ENCODE measurements at regions not wholly inside any gene's neighbourhood (a gene's known extent, or its start where the extent isn't known, plus 50 kb on each side); places are given as distances from the start of the nearest gene placed in this dataset.

GRCh38 chr6:134725590-134725989 lies 224.3 kb downstream of the ALDH8A1 start:
- no peaks in the 10 kb centered on the region for H3K79me2 ChIP-seq
- no peak overlapping the region for H3K9ac ChIP-seq
- no peak overlapping the region for H3K4me2 ChIP-seq (ENCODE audit: low read length)
- H2AFZ ChIP-seq: peak overlapping the region; percentile 2
- H3K27me3 ChIP-seq (ENCODE audit: control insufficient read depth, insufficient read depth, low read length): no peaks in the 10 kb centered on the region
- peak overlapping the region; percentile 5 for H3K27ac ChIP-seq
- peaks cover 33% of the 10 kb centered on the region for H3K4me1 ChIP-seq
- no peak overlapping the region for H3K4me3 ChIP-seq (ENCODE audit: low read depth, low read length)
- TF ChIP-seq CTCF (IDR thresholded peaks at IDR 0.05): no peak
- no peaks in the 10 kb centered on the region for H3K9me3 ChIP-seq (ENCODE audit: control insufficient read depth, low read length)
- H3K36me3 ChIP-seq (ENCODE audit: control insufficient read depth, insufficient read depth, low read length): no peaks in the 10 kb centered on the region

- no peaks in the 10 kb centered on the region for H3K36me3 ChIP-seq (ENCODE audit: control insufficient read depth, insufficient read depth, low read length)
- no peak overlapping the region for H3K4me3 ChIP-seq (ENCODE audit: low read depth, low read length)
- H3K27me3 ChIP-seq (ENCODE audit: control insufficient read depth, insufficient read depth, low read length): no peaks in the 10 kb centered on the region
- H3K4me2 ChIP-seq (ENCODE audit: low read length): peak overlapping the region; percentile 29
- H3K9ac ChIP-seq: no peak overlapping the region
- no peak for TF ChIP-seq CTCF (IDR thresholded peaks at IDR 0.05)
- peak overlapping the region; percentile 84 for H3K27ac ChIP-seq
- peak overlapping the region; percentile 2 for H2AFZ ChIP-seq
- peaks cover 41% of the 10 kb centered on the region for H3K4me1 ChIP-seq
- no peaks in the 10 kb centered on the region for H3K9me3 ChIP-seq (ENCODE audit: control insufficient read depth, low read length)
- H3K79me2 ChIP-seq: no peaks in the 10 kb centered on the region
Measured at GRCh38 chr6:134724771-134725340, 225.0 kb downstream of the ALDH8A1 start.

GRCh38 chr6:134723081-134723871 lies 226.6 kb downstream of the ALDH8A1 start:
- Histone ChIP-seq H2AFZ (peak overlapping the region; percentile 61), H3K9ac (no peak overlapping the region), H3K36me3 (ENCODE audit: control insufficient read depth, insufficient read depth, low read length) (no peaks in the 10 kb centered on the region), H3K27ac (peak overlapping the region; percentile 84), H3K9me3 (ENCODE audit: control insufficient read depth, low read length) (no peaks in the 10 kb centered on the region), H3K79me2 (no peaks in the 10 kb centered on the region), H3K27me3 (ENCODE audit: control insufficient read depth, insufficient read depth, low read length) (no peaks in the 10 kb centered on the region), H3K4me1 (peaks cover 49% of the 10 kb centered on the region), H3K4me3 (ENCODE audit: low read depth, low read length) (no peak overlapping the region), H3K4me2 (ENCODE audit: low read length) (peak overlapping the region; percentile 29)
- TF ChIP-seq CTCF (IDR thresholded peaks at IDR 0.05): no peak

- Histone ChIP-seq H3K4me2 (ENCODE audit: low read length) (no peak overlapping the region), H3K9ac (no peak overlapping the region), H3K4me1 (peaks cover 49% of the 10 kb centered on the region), H3K27me3 (ENCODE audit: control insufficient read depth, insufficient read depth, low read length) (no peaks in the 10 kb centered on the region), H3K4me3 (ENCODE audit: low read depth, low read length) (no peak overlapping the region), H3K36me3 (ENCODE audit: control insufficient read depth, insufficient read depth, low read length) (no peaks in the 10 kb centered on the region), H3K9me3 (ENCODE audit: control insufficient read depth, low read length) (no peaks in the 10 kb centered on the region), H3K79me2 (no peaks in the 10 kb centered on the region), H2AFZ (peak overlapping the region; percentile 61), H3K27ac (peak overlapping the region; percentile 84)
- no peak for TF ChIP-seq CTCF (IDR thresholded peaks at IDR 0.05)
Measured at GRCh38 chr6:134722200-134722870, 227.6 kb downstream of the ALDH8A1 start.
